WTC11 (cell line): ENCODE measurements at regions not wholly inside any gene's neighbourhood (a gene's known extent, or its start where the extent isn't known, plus 50 kb on each side); places are given as distances from the start of the nearest gene placed in this dataset.

Experiments
- CTCF ChIP-seq: fragments of 200-600 bp; IDR thresholded peaks from 2 replicates; pipeline ENCODE4 v1.8.0; 2022; ENCODE audit warnings: antibody characterized with exemption
- FOXK1 ChIP-seq: sonication (generic); formaldehyde crosslinking; IDR thresholded peaks from 2 replicates; pipeline ENCODE4 v1.8.0; 2022; ENCODE audit warnings: mild to moderate bottlenecking, moderate library complexity, missing genetic modification reagents
- FOXP1 ChIP-seq: sonication (generic); formaldehyde crosslinking; IDR thresholded peaks from 2 replicates; pipeline ENCODE4 v1.8.0; 2022; ENCODE audit warnings: missing genetic modification reagents, mild to moderate bottlenecking, moderate library complexity, borderline replicate concordance
- NR1H2 ChIP-seq: sonication (generic); formaldehyde crosslinking; IDR thresholded peaks from 2 replicates; pipeline ENCODE4 v1.9.0; 2021; ENCODE audit warnings: mild to moderate bottlenecking, moderate library complexity, missing genetic modification reagents
- PRRX2 ChIP-seq: fragments of 250-450 bp; sonication (Bioruptor Pico); IDR thresholded peaks from 2 replicates; pipeline ENCODE4 v1.8.0; 2021; ENCODE audit warnings: mild to moderate bottlenecking
- SMAD3 ChIP-seq: sonication (generic); formaldehyde crosslinking; IDR thresholded peaks from 2 replicates; pipeline ENCODE4 v1.8.0; 2022; ENCODE audit warnings: missing genetic modification reagents, mild to moderate bottlenecking, borderline replicate concordance
- TCF7 ChIP-seq: sonication (generic); formaldehyde crosslinking; IDR thresholded peaks from 2 replicates; pipeline ENCODE4 v1.8.0; 2022; ENCODE audit warnings: mild to moderate bottlenecking, low read depth, missing genetic modification reagents, moderate library complexity
- USF2 ChIP-seq: sonication (generic); formaldehyde crosslinking; IDR thresholded peaks from 2 replicates; pipeline ENCODE4 v1.8.1; 2023; ENCODE audit warnings: mild to moderate bottlenecking, missing genetic modification reagents, moderate library complexity
- ZNF138 ChIP-seq: sonication (generic); formaldehyde crosslinking; conservative IDR thresholded peaks from 2 replicates; pipeline ENCODE4 v1.8.1; 2022; ENCODE audit warnings: mild to moderate bottlenecking, moderate library complexity, missing genetic modification reagents
- ZNF317 ChIP-seq: sonication (generic); formaldehyde crosslinking; IDR thresholded peaks from 2 replicates; pipeline ENCODE4 v1.8.1; 2023; ENCODE audit warnings: low read depth, mild to moderate bottlenecking, moderate library complexity, missing genetic modification reagents, borderline replicate concordance

GRCh38 chr13:44876782-44877324 lies 112.4 kb downstream of the NUFIP1 start:
- TF ChIP-seq ZNF138 (CRISPR knock-in tag), result no peak
- TF ChIP-seq CTCF, result peak; percentile 91
- TF ChIP-seq FOXK1 (CRISPR knock-in tag), result no peak
- no peak for TF ChIP-seq NR1H2 (CRISPR knock-in tag)
- TF ChIP-seq ZNF317, result no peak
- TF ChIP-seq PRRX2 (CRISPR knock-in tag), result no peak
- TF ChIP-seq TCF7 (CRISPR knock-in tag), result no peak
- no peak for TF ChIP-seq SMAD3 (CRISPR knock-in tag)
- peak; percentile 14; the same call in 1 of the 2 replicates for TF ChIP-seq FOXP1 (CRISPR knock-in tag)
- no peak for TF ChIP-seq USF2 (CRISPR knock-in tag)
